A549 (cell line): ENCODE measurements at regions not wholly inside any gene's neighbourhood (a gene's known extent, or its start where the extent isn't known, plus 50 kb on each side); places are given as distances from the start of the nearest gene placed in this dataset.

Experiments used
- ATAC-seq, 2 experiments: fragments of 200-7000 bp in 1 of 2; fragments of >200 bp in 1 of 2; cut with Nextera tagmentation in 1 of 2; cut with Tn5 transposase in 1 of 2; 3 replicates each; pipeline versions ENCODE4 v1.8.0 to v1.9.1; 2018 to 2020; ENCODE audit warnings: mild to moderate bottlenecking in 1 of 2, moderate library complexity in 1 of 2
- CTCF ChIA-PET: fragments of 300-600 bp; sonication (Branson Sonifier 250); formaldehyde crosslinking; extraction: SDS; loops from one replicate; lab custom pipeline; 2021; ENCODE audit warnings: antibody characterized with exemption, inconsistent platforms; lab: Yijun Ruan, JAX
- POLR2A ChIA-PET: fragments of 350-600 bp; formaldehyde crosslinking; extraction: SDS; loops from one replicate; lab custom pipeline; 2021; ENCODE audit warnings: antibody characterized with exemption, inconsistent platforms; lab: Yijun Ruan, JAX
- DNase-seq, 2 experiments: peaks; one replicate each; pipeline versions ENCODE4 v3.0.0 to v3.0.0-alpha.2; 2011 to 2016; ENCODE audit warnings: low read depth in 1 of 2, low spot score in 1 of 2
- FAIRE-seq: peaks from 2 replicates; lab custom pipeline; 2011; peaks lifted over from hg19 to GRCh38; lab: Jason Lieb, UNC
- H3K27ac ChIP-seq, 2 experiments: fragments of >200 bp; sonication (Bioruptor Twin); formaldehyde crosslinking; 3 replicates each; pipeline ENCODE4 v1.5.1; 2016 to 2017
- H3K4me1 ChIP-seq: fragments of >200 bp; sonication (Bioruptor Twin); formaldehyde crosslinking; 3 replicates; pipeline ENCODE4 v1.6.1; 2016
- H3K4me2 ChIP-seq: fragments of >200 bp; sonication (Bioruptor Twin); formaldehyde crosslinking; 3 replicates; pipeline ENCODE4 v1.6.1; 2016
- H3K4me3 ChIP-seq: fragments of >200 bp; sonication (Bioruptor Twin); formaldehyde crosslinking; 3 replicates; pipeline ENCODE4 v1.5.1; 2016
- H3K9me3 ChIP-seq: fragments of >200 bp; sonication (Bioruptor Twin); formaldehyde crosslinking; 3 replicates; pipeline ENCODE4 v1.6.1; 2016
- BCL3 ChIP-seq: fragments of >200 bp; sonication (Bioruptor Twin); formaldehyde crosslinking; IDR thresholded peaks from 3 replicates; pipeline ENCODE4 v1.6.1; 2016
- BHLHE40 ChIP-seq: IDR thresholded peaks from 2 replicates; pipeline ENCODE4 v1.6.1; 2012; ENCODE audit warnings: low read depth, low read length, inconsistent platforms
- CEBPB ChIP-seq, 2 experiments: fragments of >200 bp in 1 of 2; sonication (Bioruptor Twin) in 1 of 2; formaldehyde crosslinking in 1 of 2; IDR thresholded peaks; 2 replicates each; pipeline ENCODE4 v1.6.1; 2012 to 2016
- E2F6 ChIP-seq: IDR thresholded peaks from 2 replicates; pipeline ENCODE4 v1.6.1; 2012; ENCODE audit warnings: low read depth, borderline replicate concordance
- EHF ChIP-seq: fragments of 250-450 bp; sonication (Bioruptor Pico); IDR thresholded peaks from 2 replicates; pipeline ENCODE4 v1.5.0; 2020; ENCODE audit warnings: mild to moderate bottlenecking
- FOSB ChIP-seq: fragments of 250-450 bp; sonication (Bioruptor Pico); IDR thresholded peaks from 2 replicates; pipeline ENCODE4 v1.5.0; 2020; ENCODE audit warnings: mild to moderate bottlenecking, moderate library complexity
- HDAC2 ChIP-seq: fragments of 200-600 bp; sonication (generic); IDR thresholded peaks from 2 replicates; pipeline ENCODE4 v1.6.1; 2016
- HOXA7 ChIP-seq: fragments of 250-450 bp; sonication (Bioruptor Pico); IDR thresholded peaks from 2 replicates; pipeline ENCODE4 v1.5.0; 2020; ENCODE audit warnings: mild to moderate bottlenecking, moderate library complexity
- HOXB5 ChIP-seq: fragments of 250-450 bp; sonication (Bioruptor Pico); IDR thresholded peaks from 2 replicates; pipeline ENCODE4 v1.5.0; 2020; ENCODE audit warnings: mild to moderate bottlenecking, moderate library complexity
- KDM1A ChIP-seq: fragments of 200-600 bp; sonication (generic); IDR thresholded peaks from 2 replicates; pipeline ENCODE4 v1.6.1; 2016; ENCODE audit warnings: low read depth, mild to moderate bottlenecking
- KDM5A ChIP-seq: fragments of 200-600 bp; sonication (generic); IDR thresholded peaks from 2 replicates; pipeline ENCODE4 v1.6.1; 2016; ENCODE audit warnings: antibody characterized with exemption, mild to moderate bottlenecking
- MYC ChIP-seq: IDR thresholded peaks from 2 replicates; pipeline ENCODE4 v1.6.1; 2012; ENCODE audit warnings: mild to moderate bottlenecking, inconsistent platforms, low read length, improper control_type of control experiment, borderline replicate concordance
- NPAS2 ChIP-seq: fragments of 250-450 bp; sonication (Bioruptor Pico); IDR thresholded peaks from 2 replicates; pipeline ENCODE4 v1.8.0; 2022; ENCODE audit warnings: mild to moderate bottlenecking, moderate library complexity, borderline replicate concordance
- NR3C1 ChIP-seq: fragments of >200 bp; sonication (Bioruptor Twin); formaldehyde crosslinking; IDR thresholded peaks from 3 replicates; pipeline ENCODE4 v1.6.1; 2017
- RAD21 ChIP-seq, 2 experiments: fragments of >200 bp in 1 of 2; sonication (Bioruptor Twin) in 1 of 2; formaldehyde crosslinking in 1 of 2; IDR thresholded peaks in 1 of 2; conservative IDR thresholded peaks in 1 of 2; 2 replicates in 1 of 2; 3 replicates in 1 of 2; pipeline ENCODE4 v1.6.1; 2012 to 2018; ENCODE audit warnings: inconsistent platforms in 1 of 2
- RCOR1 ChIP-seq: fragments of 150-350 bp; IDR thresholded peaks from 2 replicates; pipeline ENCODE4 v1.6.1; 2014; ENCODE audit warnings: antibody characterized with exemption, low read length, low read depth
- REST ChIP-seq: fragments of 200-600 bp; sonication (generic); IDR thresholded peaks from 2 replicates; pipeline ENCODE4 v1.6.1; 2016; ENCODE audit warnings: antibody characterized with exemption, mild to moderate bottlenecking, moderate library complexity
- RFX5 ChIP-seq: fragments of 450-650 bp; IDR thresholded peaks from 2 replicates; pipeline ENCODE4 v1.7.1; 2014; ENCODE audit warnings: antibody characterized with exemption, mild to moderate bottlenecking, moderate library complexity
- RNF2 ChIP-seq: fragments of 200-600 bp; sonication (generic); IDR thresholded peaks from 2 replicates; pipeline ENCODE4 v1.6.1; 2016; ENCODE audit warnings: low read depth, mild to moderate bottlenecking, antibody characterized with exemption, moderate library complexity, borderline replicate concordance
- TP53 ChIP-seq: fragments of 250-450 bp; sonication (Bioruptor Pico); IDR thresholded peaks from 2 replicates; pipeline ENCODE4 v1.5.0; 2021; ENCODE audit warnings: mild to moderate bottlenecking, moderate library complexity
- ZC3H11A ChIP-seq: fragments of 450-650 bp; IDR thresholded peaks from 2 replicates; pipeline ENCODE4 v1.6.1; 2014; ENCODE audit warnings: antibody characterized with exemption, mild to moderate bottlenecking
- WGBS: methylation state at CpG from one replicate; pipeline ENCODE4 v1.1.6; 2017; ENCODE audit errors: missing lambda C conversion rate; 5-methylcytosine and 5-hydroxymethylcytosine counted together
- TF ChIP-seq, protein P1 (sequence below): fragments of 250-450 bp; sonication (Bioruptor Pico); IDR thresholded peaks from 2 replicates; pipeline ENCODE4 v1.5.0; 2021; ENCODE audit warnings: mild to moderate bottlenecking, moderate library complexity, borderline replicate concordance

- ChIA-PET CTCF (interaction anchor here (1.2 kb wide), 1 partner anchor 9 kb away, joined by 3 read pairs; no protein-coding TSS in a partner anchor), POLR2A (no interaction called here)
- H3K4me2 ChIP-seq, result no peak overlapping the region
- DNase-seq, result no peak
- H3K4me3 ChIP-seq, result no peak overlapping the region
- 0% methylated on average over 1 of the region's 1 CpG for WGBS
- TF ChIP-seq ZC3H11A, result no peak
- TF ChIP-seq KDM1A, result no peak
- no peak for TF ChIP-seq HOXB5 (CRISPR knock-in tag)
- TF ChIP-seq RNF2, result no peak
- no peak for TF ChIP-seq BCL3
- H3K27ac ChIP-seq, result no peak overlapping the region
- no peaks in the 10 kb centered on the region for H3K4me1 ChIP-seq
- ATAC-seq, result no peak
- FAIRE-seq, result no peak
- no peaks in the 10 kb centered on the region for H3K9me3 ChIP-seq
These were observed 286.7 kb downstream of the ELAVL2 start for GRCh38 chr9:23539311-23539710.

- ChIA-PET CTCF (no interaction called here), POLR2A (no interaction called here)
- 6% methylated on average over 2 of the region's 2 CpGs for WGBS
- Histone ChIP-seq H3K9me3 (no peaks in the 10 kb centered on the region), H3K4me3 (no peak overlapping the region), H3K27ac (no peak overlapping the region), H3K4me2 (no peak overlapping the region), H3K4me1 (no peaks in the 10 kb centered on the region)
- ATAC-seq (no peak), FAIRE-seq (no peak), DNase-seq (no peak)
- no peak for TF ChIP-seq RAD21 (conservative IDR thresholded peaks at IDR 0.05 in 1 of 2, IDR thresholded peaks at IDR 0.05 in 1 of 2)
- TF ChIP-seq HDAC2, result no peak
- no peak for TF ChIP-seq EHF (CRISPR knock-in tag)
- TF ChIP-seq NR3C1, result no peak
- no peak for TF ChIP-seq FOSB (CRISPR knock-in tag)
- TF ChIP-seq ZC3H11A, result no peak
- no peak for TF ChIP-seq TP53 (CRISPR knock-in tag)
- TF ChIP-seq REST, result no peak
- no peak for TF ChIP-seq KDM1A
- TF ChIP-seq BHLHE40, result no peak
- TF ChIP-seq RFX5, result no peak
- TF ChIP-seq CEBPB (IDR thresholded peaks at IDR 0.05), result no peak
- no peak for TF ChIP-seq E2F6
- no peak for TF ChIP-seq NPAS2 (CRISPR knock-in tag)
- no peak for TF ChIP-seq RCOR1
- TF ChIP-seq KDM5A, result no peak
- TF ChIP-seq MYC, result no peak
- TF ChIP-seq HOXA7, result no peak
- TF ChIP-seq, protein P1, sequence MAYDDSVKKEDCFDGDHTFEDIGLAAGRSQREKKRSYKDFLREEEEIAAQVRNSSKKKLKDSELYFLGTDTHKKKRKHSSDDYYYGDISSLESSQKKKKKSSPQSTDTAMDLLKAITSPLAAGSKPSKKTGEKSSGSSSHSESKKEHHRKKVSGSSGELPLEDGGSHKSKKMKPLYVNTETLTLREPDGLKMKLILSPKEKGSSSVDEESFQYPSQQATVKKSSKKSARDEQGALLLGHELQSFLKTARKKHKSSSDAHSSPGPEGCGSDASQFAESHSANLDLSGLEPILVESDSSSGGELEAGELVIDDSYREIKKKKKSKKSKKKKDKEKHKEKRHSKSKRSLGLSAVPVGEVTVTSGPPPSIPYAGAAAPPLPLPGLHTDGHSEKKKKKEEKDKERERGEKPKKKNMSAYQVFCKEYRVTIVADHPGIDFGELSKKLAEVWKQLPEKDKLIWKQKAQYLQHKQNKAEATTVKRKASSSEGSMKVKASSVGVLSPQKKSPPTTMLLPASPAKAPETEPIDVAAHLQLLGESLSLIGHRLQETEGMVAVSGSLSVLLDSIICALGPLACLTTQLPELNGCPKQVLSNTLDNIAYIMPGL (CRISPR knock-in tag), result no peak
- TF ChIP-seq, all 56 proteins: peak for 0
These were observed 284.1 kb downstream of the ELAVL2 start for GRCh38 chr9:23541976-23542375.
